Omental fat pad (tissue), 3 donors: ENCODE measurements at regions not wholly inside any gene's neighbourhood (a gene's known extent, or its start where the extent isn't known, plus 50 kb on each side); places are given as distances from the start of the nearest gene placed in this dataset.
A peak's percentile ranks its signal among the peaks of the same experiment; 100 is the strongest.

Experiments used
- ATAC-seq: fragments of 150-250 bp; one replicate; pipeline ENCODE4 v1.9.1; 2016; ENCODE audit warnings: mild to moderate bottlenecking, moderate library complexity; ENCODE audit not compliant: low FRiP score
- DNase-seq: peaks from one replicate; pipeline ENCODE4 v3.0.0-alpha.2; 2019; ENCODE audit warnings: low spot score
- TF ChIP-seq, protein P1 (sequence below), 3 donors: fragments of 450-650 bp; IDR thresholded peaks; one replicate each; pipeline ENCODE4 v1.5.1; 2016 to 2017; ENCODE audit warnings: antibody characterized with exemption in 3 of 3, mild to moderate bottlenecking in 3 of 3, moderate library complexity in 2 of 3

DNA sequence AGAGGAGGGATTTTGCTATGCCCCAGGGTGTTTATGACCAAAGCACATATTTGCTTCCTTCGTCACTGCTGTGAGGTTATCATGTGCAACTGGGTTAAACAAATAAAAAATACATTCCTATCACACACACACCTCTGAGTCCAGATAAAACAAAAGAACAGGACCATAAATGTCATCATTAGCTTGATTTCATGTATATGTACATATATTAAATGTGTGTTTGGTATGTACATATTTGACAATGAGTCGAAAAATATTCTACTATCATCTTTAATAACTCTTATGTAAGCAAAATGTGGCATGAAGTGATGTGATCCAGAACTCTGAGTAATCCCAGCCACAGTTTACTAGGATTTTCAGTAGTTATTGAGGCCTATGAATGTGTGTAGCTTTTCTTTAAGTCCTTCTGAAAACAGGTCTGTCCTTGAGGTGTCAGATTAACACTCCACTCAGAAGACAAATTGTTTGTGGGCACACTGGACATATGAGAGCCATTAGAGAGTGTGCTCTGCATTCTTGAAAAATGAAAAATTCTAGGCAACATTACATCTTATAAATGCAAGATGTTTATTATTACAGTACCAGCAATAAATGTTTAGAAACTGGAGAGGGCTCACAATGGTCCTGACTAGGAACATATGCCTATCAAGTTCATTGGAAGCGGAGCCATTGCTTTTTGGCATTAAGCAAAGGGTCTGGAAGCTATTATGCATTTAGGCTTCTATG lies 335.1 kb upstream of the SEMA3A start:
- no peak for ATAC-seq
- no peak for DNase-seq
- TF ChIP-seq, protein P1, sequence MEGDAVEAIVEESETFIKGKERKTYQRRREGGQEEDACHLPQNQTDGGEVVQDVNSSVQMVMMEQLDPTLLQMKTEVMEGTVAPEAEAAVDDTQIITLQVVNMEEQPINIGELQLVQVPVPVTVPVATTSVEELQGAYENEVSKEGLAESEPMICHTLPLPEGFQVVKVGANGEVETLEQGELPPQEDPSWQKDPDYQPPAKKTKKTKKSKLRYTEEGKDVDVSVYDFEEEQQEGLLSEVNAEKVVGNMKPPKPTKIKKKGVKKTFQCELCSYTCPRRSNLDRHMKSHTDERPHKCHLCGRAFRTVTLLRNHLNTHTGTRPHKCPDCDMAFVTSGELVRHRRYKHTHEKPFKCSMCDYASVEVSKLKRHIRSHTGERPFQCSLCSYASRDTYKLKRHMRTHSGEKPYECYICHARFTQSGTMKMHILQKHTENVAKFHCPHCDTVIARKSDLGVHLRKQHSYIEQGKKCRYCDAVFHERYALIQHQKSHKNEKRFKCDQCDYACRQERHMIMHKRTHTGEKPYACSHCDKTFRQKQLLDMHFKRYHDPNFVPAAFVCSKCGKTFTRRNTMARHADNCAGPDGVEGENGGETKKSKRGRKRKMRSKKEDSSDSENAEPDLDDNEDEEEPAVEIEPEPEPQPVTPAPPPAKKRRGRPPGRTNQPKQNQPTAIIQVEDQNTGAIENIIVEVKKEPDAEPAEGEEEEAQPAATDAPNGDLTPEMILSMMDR (IDR thresholded peaks at IDR 0.05) = no peak

DNA sequence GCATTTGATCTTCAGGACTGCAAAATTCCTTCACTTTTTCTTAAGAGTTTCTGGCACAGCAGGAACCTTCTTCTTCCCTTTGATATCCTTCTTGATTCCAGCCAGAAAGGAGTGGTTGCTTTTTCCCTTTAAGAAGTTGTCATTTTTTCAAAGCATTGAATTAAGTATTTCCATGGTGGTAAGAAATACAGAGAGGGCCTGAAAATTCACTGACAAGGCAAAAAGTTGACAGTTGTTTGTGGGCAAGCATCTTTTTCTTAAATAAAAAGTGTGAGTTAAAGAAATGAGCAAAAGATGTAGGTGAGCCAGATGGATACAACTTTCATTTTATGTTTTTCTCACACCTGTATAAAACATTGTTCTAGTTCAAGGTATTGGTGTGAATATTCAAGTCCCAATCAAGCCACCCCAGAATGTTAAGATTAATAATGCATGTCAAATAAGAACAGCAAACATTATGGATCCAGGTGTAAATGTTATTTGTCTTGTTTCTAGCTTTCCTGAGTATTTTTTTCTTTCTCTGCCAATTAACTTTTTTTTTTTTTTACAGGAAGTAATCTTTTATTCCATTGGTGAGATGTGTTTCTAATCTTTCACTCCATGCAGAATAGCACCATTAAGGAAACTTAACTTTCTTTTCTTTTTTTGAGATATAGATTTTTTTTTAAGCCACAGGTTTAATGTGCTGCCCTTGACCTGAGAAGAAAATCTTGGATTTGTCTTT lies 334.3 kb upstream of the SEMA3A start:
- DNase-seq = no peak
- ATAC-seq = no peak
- TF ChIP-seq, protein P1 (IDR thresholded peaks at IDR 0.05) = no peak

DNA sequence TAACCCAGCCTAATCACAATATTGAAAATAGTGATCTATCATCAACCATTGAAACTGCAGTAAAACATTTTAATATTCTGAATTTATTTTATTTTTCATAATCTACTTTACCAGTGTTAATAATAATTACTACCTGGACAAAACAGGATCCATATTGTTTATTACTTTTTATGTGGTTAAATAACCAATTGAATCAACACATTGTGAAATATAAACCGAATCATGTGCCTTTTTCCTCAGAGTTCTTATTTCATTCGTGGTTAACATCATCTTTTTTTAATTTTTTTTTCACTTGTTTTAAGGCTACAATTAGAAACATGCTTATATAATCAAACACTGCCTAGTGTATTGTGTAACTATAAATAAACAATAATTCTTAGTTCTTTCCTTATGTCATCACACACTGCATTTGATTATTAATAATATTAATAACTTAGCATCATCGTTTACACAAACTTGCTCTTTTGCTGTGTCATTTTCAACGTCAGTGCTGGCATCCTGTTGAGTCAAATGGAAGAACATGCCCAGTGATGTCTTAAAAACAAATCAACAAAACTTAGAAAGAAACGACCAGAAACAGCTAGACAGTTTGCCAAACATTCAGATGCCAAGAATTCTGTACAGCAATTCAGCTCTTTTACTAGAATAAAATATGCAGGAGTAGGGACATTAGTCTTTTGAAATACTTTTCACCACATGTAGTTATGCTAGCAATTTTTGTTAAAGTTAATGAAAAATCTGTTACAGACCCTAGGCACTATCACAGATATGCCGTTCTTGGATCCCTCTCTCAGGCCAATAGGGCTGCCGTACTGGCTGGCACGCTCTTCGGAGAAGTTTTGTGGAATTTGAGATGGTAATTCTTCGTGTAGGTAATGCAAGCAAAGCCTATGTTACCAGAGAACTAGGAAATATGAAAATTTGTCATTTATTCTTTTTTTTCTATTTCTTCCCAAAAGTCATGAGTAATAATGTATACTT lies 330.4 kb upstream of the SEMA3A start:
- ATAC-seq (peak; percentile 87), DNase-seq (peak; percentile 24)

GRCh38 chr7:84513061-84513460 lies 318.5 kb upstream of the SEMA3A start:
- no peak for DNase-seq
- no peak for ATAC-seq
- TF ChIP-seq, protein P1 (IDR thresholded peaks at IDR 0.05) = no peak

More for the DNA sequence above, 330.4 kb upstream of the SEMA3A start:
- TF ChIP-seq, protein P1 (IDR thresholded peaks at IDR 0.05) = no peak

- TF ChIP-seq, protein P1 (IDR thresholded peaks at IDR 0.05) = no peak
- no peak for ATAC-seq
- no peak for DNase-seq
These were observed 317.5 kb upstream of the SEMA3A start for GRCh38 chr7:84512055-84512454.

DNA sequence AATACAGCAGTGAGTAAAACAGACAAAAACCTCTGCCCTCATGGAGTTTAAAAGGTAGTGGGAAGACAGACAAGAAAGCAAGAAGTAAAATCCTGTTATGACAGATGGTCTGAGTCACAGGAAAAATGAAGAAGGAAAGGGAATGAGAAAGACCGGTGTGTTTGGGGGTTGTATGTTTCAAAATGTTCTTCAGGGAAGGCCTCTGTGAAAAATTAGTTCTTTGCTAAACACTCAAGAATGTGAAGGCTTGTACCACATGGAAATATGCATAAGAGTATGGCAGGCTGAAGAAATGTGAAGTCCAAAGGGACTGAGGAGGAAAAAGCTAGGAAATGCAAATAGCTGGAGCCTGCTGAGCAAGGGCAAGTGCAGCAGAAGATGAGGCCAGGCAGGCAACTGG lies 315.9 kb upstream of the SEMA3A start:
- TF ChIP-seq, protein P1 (IDR thresholded peaks at IDR 0.05) = no peak
- ATAC-seq = no peak

More for the DNA sequence above, 315.9 kb upstream of the SEMA3A start:
- no peak for DNase-seq
